HG03139 (cell line): ENCODE measurements at regions not wholly inside any gene's neighbourhood (a gene's known extent, or its start where the extent isn't known, plus 50 kb on each side); places are given as distances from the start of the nearest gene placed in this dataset.
"Not testable (repeated sequence)": the region's sequence is repeated elsewhere in the genome, so short reads cannot be mapped to it uniquely, and the experiment has no call there.

Experiments
- ATAC-seq: cut with Tn5 transposase; IDR thresholded peaks from one replicate; pipeline ENCODE4 v1.9.1; 2021; ENCODE audit not compliant: unreplicated experiment

- ATAC-seq = not testable (repeated sequence)
These were observed 271.1 kb downstream of the VRK1 start for GRCh38 chr14:97068293-97068692.

GRCh38 chr14:97070259-97070658 is 273.1 kb downstream of the VRK1 start:
- no peak for ATAC-seq

DNA sequence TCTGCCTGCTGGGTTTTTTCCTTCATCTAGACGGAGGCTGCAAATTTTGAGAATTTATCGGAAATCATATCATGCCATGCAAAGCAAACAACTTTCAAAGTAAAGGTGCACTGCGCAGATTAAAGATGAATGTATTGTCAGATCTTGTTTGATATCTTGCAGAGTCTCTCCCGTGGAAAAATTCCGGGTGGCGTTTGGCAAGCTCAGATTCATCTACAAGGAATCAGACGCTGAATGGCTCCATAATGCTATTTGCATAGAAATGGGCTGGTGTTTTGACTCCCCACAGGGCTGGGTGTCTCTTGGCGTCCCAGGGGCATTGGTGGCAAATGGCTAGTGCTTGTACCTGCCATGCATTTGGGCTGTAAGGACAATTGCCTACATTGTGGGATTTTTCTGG is 274.0 kb downstream of the VRK1 start:
- no peak for ATAC-seq

- no peak for ATAC-seq
These were observed 276.4 kb downstream of the VRK1 start for GRCh38 chr14:97073622-97074021.

DNA sequence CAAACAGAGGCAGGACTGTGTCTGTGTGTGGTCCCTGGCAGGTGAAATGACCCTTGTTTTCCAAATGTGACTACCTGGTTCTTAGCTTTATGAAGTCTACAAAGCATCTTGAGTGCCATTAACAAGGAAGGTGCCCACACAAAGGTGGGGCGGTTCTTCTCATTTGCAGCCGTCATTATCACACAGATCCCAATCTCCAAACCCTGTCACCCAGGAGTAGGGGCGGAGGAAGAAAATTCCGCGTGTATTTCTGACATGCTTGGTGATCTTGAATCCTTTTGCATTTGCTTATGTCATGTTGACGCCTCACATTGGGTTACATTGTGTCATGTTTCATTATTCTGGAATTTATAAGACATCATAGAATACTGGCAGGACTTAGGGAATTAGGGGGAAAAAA is 277.3 kb downstream of the VRK1 start:
- ATAC-seq = no peak

GRCh38 chr14:97074856-97075255 is 277.7 kb downstream of the VRK1 start:
- ATAC-seq = peak; percentile 39

DNA sequence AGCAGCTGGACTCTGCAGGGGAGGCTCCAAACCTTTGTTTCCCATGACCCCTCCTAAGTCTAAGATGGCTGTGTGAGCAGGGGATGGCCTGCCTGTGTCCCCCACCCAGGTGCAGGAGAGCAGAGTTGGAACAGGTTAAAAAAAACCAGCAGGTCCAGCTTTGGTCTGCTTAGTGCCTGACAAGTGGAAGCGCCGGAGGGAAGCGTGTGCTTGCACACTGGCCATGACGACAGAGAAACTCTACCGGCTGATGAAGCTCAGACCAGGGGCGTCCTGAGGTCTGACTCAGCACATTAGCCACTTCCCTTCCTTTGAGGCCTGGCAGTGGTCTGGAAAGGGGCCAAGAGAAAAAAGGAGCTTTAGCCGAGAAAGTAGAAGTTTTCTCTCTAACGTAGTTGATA is 280.1 kb downstream of the VRK1 start:
- ATAC-seq = peak; percentile 86

DNA sequence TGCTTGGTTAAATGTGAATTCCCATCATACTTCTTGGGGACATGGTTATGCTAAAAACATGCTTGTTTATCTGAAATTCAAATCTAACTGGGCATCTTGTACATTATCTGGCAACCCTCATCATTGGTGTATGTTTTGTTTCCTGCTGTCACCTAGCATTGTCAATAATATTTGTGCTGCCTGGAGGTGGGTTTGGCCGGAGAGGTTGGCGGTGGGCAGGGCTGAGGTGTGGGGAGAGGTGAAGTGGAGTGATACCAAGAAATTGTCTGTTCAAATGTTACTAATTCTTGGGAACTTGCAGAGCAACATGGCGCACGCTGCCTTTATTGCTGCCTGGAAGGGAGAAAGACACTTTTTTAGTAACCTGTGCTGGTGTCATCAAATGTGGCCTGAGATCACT is 280.5 kb downstream of the VRK1 start:
- no peak for ATAC-seq

GRCh38 chr14:97080991-97081390 is 283.8 kb downstream of the VRK1 start:
- ATAC-seq = no peak

DNA sequence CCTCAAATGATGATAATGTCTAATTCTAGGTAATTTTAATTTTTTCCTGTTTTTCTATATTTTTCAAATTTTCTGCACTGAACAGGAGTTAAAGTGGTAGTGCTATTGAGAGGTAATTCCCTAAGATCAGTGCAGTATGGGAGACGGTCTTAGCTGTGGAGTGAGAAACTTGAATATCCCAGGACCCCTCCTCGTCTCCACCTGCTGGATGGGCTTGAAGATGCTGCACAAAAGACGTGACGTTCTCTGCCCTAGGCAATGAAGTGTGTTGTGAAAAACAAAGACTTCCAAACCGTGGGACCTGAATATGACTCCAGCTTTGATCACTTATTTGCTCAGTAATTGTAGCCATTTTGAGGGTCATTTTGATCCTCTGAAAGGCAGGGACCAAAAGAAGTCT is 298.1 kb downstream of the VRK1 start:
- no peak for ATAC-seq

DNA sequence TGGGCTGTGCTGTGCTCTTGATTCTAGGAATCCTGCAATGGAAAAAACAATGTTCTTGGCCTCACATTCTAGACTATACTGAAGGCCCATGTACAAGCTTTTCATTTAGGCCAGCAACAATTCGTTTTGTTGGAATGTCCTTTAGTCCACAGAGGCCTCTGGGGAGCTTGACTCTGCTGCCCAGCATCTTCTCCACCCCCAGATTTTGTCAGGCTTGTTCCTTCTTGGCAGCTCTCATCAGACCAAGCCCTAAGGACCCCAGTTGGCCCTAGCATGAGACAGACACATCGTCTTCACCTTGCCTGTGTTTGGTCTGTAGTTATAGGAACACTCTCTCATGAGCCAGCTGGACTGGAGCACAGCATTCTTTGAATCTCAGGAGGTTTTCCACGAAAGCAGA is 300.1 kb downstream of the VRK1 start:
- ATAC-seq = no peak

DNA sequence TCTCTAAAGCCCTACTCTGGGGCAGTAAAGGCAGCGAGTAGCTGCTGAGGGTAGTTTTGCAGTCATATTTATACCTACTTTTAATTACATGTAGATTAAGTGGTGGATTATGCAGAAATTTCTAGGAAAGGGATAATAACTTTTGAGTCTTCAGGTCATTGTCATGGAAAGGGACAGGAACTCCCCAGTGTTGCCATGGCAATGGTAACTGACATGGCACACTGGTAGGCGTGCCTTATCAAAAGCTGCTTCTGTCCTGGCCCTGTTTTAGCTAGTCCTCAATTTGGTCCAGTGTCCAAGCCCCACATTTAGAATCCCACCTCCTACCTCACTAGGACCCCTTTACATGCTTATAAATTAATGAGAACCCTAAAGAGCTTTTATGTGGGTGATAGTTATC is 303.1 kb downstream of the VRK1 start:
- no peak for ATAC-seq

DNA sequence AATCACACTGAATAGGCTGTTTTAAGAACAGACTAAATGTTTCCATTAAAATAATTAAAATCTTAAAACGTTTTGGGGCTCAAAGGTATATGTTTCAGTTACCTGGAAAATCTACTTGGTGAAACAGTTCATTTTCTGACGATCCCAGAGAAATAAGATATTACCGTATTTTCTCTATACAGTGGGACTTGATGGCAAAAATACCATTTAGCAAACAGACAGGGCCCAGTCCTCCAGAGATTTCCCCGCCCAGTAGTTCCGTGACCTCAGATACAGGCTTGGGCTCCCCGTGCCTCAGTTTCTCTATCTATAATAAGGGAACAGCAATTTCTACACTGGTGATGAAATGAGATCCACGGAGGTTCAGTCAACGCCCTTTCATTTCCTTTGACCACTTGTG is 304.4 kb downstream of the VRK1 start:
- no peak for ATAC-seq

DNA sequence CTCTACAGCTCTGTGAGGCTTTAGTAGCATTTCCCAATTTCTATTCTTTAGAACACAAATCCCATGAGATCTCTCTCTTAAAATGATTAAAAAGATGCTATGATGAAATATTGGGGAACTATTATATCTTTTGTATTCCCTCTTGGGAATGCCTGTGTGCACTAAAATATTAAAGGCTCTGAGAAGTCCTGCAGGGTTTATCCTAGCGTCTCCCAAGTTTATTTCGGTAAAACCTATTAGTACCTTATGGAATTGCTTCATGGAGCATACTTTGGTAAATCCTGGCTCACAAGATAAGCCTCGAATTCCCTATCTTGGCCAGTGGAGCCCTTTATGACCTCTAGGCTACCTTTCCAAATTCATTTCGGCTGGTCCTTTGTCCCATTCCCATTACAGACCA is 306.8 kb downstream of the VRK1 start:
- no peak for ATAC-seq

DNA sequence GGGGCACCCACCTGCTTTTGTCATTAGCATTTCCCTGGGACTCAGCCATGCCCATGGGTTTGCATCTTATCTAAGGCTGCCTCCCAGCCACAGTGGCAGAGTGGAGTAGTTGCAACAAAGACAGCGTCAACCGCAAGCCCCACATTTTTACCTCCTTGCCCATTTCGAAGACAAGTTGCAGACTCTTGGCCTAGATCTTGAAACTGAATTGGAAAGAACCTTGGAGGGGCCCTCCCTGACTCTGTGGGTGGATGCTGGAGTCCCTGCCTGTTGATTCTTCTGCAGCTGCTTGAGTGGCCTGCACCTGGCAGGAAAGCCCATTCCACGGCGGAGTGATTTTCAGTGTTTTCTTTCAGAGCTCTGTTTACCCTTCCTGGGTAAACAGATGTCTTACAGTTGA is 309.0 kb downstream of the VRK1 start:
- no peak for ATAC-seq

- ATAC-seq = no peak
These were observed 309.4 kb downstream of the VRK1 start for GRCh38 chr14:97106609-97107008.

DNA sequence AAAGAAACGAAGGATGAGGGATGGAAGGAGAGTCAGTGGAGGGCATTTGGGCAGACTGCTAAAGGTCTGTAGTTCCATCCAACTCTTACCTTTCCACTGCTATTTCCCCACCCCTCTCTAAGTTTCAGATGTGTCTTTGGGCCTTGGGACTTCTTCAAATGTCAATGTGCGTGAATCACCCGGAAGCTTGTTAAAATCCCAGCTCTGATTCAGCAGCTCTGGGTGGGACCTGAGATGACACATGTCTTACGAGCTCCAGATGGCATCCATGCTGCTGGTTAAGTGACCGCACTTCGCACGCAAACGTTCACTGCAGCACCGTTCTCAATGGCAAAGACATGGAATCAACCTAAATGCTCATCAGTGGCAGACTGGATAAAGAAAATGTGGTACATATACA is 309.9 kb downstream of the VRK1 start:
- ATAC-seq = no peak

GRCh38 chr14:97107760-97108159 is 310.6 kb downstream of the VRK1 start:
- no peak for ATAC-seq

- no peak for ATAC-seq
These were observed 312.1 kb downstream of the VRK1 start for GRCh38 chr14:97109234-97109633.

GRCh38 chr14:97113339-97113738 is 316.2 kb downstream of the VRK1 start:
- no peak for ATAC-seq

DNA sequence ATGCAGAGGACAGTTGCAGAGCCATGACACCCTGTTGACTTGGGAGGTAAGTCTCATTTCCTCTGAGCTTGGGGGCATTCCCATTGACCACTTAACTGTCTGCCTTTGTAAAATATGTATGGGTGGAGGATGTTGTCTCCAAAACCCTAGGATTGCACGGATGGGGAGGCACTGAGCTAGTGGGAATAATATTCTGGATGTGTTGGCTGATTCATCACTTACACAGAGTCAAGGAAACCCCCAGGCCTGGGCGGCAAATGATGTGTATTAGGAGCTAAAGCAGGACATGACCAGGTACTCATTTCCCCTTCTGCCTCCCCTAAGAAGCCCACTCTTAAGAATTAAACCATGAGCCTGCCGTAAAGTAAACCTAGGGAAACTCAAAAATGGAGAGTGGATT is 319.4 kb downstream of the VRK1 start:
- no peak for ATAC-seq

DNA sequence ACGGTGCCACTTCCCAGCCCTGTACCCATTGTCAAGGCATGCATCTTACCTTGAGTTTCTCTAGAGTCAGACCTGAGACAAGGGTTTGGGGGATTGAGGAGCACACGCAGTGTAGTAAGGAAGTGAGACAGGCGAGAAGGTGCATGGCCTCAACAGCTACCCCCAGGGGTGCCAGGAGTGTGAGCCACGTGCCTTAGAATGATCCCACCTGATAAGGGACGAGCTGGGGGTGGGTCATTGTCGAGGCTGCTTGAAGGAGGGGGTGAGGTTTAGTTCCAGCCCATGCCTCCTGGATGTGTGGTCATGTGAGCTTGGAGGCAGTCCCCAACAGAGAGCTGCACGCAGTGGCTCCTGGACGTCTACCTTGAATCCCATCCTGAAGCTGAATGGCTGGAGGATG is 320.5 kb downstream of the VRK1 start:
- ATAC-seq = no peak

GRCh38 chr14:97120204-97120603 is 323.0 kb downstream of the VRK1 start:
- no peak for ATAC-seq

- no peak for ATAC-seq
These were observed 323.4 kb downstream of the VRK1 start for GRCh38 chr14:97120611-97121031.
